DMS114 treated with DMSO at 0.1 percent for 48 hours (cell line): ENCODE measurements at regions not wholly inside any gene's neighbourhood (a gene's known extent, or its start where the extent isn't known, plus 50 kb on each side); places are given as distances from the start of the nearest gene placed in this dataset.
"Not testable (repeated sequence)": the region's sequence is repeated elsewhere in the genome, so short reads cannot be mapped to it uniquely, and the experiment has no call there.

Experiments used
- DNase-seq: peaks from one replicate; lab custom pipeline; 2025; ENCODE audit not compliant: unreplicated experiment; lab: John Stamatoyannopoulos, UW

- DNase-seq, result no peak
Observed at GRCh38 chr2:192657362-192657761, 462.6 kb upstream of the TMEFF2 start.

GRCh38 chr2:192655916-192656315, 461.2 kb upstream of the TMEFF2 start:
- DNase-seq, result no peak

DNA sequence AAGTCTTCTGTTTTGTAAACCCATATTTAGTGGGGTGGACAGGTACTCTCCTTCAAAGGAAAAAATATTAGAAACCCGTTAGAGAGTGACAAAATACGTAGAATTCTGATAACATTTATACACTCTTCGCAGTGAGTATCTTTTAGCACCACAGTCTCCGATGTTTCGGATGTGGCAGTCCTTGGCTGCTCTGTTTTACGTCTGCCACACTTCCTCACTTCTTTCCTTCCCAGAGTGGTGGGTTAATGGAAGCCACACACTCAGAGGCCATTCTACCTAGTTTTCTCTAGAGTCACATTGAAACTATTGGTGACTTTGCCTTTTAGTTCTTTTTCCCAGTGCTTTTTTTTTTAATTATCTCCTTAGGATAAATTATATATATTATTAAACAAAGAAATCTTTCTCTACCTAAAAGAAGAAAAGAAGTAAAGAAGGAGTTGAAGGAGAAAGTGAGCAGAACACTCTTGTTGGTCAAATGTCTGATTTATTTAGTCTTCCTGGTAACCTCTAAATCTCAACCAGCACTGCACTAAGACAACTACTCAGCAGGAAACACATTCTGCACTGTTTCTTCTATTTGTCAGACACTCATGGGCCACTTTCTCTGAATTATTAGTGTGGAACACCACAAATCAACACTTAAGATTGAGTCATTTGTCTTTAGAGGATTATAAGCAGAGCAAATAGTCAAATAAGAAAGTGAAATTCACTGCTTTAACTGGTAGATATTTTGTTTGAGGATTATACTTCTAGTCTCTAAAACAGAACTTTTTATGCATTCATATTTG, 451.3 kb upstream of the TMEFF2 start:
- DNase-seq, result no peak

- DNase-seq, result no peak
Observed at GRCh38 chr2:192634557-192634956, 439.8 kb upstream of the TMEFF2 start.

DNA sequence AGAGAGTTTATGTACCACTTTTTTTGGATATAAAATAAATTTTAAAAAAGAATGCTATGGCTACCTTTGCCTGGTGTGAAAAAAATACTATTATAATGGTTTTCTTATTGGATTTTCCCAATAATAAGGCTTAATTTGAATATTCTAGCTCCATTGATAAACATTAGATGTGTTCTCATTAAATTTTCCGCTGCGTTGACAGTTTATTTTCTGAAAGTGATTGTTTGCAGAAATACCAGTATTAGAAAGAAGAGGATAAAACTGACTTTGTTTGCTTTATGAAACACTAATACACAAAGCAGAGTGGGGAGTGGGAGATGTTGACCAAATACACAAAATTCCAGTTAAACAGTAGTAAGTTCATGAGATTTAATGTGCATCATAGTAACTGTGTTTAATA, 433.3 kb upstream of the TMEFF2 start:
- DNase-seq, result no peak

GRCh38 chr2:192615105-192615504, 420.4 kb upstream of the TMEFF2 start:
- DNase-seq, result no peak

- DNase-seq, result no peak
Observed at GRCh38 chr2:192604295-192604694, 409.6 kb upstream of the TMEFF2 start.

GRCh38 chr2:192598649-192599048, 403.9 kb upstream of the TMEFF2 start:
- DNase-seq, result not testable (repeated sequence)

GRCh38 chr2:192593561-192593960, 398.8 kb upstream of the TMEFF2 start:
- no peak for DNase-seq

DNA sequence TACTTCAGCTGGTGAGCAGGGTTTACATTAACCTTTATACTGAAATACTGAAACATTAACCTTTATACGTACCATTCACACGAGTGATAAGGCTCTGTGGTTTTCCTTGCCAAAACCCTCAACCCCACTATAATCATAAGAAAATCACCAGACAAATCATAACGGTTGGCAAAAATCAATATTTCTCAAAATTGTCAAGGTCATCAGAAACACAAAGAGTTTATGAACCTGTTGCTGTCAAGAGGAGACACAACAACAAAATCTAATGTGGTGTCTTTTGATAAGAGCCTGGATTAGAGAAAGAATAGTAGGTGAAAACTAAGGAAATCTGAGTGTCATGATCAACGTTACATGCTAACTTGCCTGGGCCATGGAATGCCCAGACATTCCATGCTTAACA, 396.9 kb upstream of the TMEFF2 start:
- DNase-seq, result no peak

GRCh38 chr2:192585418-192585817, 390.7 kb upstream of the TMEFF2 start:
- no peak for DNase-seq

DNA sequence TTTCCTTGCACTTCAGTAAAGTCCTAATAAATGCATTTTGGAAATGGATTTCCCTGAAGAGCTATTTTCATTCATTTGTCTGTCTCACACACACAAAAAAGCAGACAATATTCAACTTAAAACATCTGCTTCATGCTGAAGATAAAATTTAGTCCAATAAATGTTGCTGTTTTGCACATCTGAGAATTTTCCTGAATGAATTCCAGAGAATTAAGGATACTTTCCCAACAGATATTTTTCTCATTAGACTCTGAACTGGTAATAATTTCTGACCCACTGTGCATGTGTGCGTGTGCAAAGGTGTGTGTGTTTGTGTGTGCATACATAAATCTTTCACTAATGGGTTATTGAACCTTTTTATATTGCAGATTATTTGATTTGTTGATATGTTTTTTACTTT, 390.2 kb upstream of the TMEFF2 start:
- no peak for DNase-seq

- no peak for DNase-seq
Observed at GRCh38 chr2:192579965-192580700, 385.4 kb upstream of the TMEFF2 start.

DNA sequence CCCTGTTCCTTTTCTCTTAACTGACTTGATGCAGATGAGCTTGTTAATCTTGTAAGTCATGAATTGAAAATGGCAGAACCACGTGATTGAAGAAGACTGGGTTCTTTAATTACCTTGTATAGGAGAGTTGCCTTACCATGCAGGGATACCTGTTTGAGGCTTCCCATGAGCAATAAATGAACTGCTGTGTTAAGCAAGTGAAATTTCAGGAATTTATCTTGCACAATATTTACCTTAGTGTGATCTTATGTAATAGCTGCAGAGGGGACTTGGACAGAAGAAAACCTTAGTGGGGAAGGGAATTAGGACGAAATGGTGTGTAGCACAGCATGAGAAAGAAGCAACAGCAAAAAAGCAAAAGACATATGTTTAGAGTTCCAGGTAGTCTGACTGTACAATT, 384.0 kb upstream of the TMEFF2 start:
- DNase-seq, result no peak

DNA sequence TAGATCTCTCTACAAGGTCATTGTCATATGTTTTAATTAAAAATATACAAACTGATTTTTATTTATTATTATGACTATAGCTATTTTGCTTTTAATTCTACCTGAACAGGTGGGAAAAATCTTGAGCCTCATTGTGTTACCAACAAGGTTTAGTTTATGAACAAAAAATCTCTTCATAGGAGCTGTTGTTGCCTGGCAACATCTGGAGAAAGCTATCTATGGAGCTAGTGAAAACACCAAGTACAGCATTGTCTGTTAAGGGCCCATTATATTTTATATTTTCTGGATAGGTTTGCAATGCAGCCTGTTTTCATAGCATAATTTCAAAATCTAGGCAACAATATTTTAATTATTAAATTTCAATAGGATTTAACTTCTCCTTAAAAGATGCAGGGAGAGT, 383.0 kb upstream of the TMEFF2 start:
- DNase-seq, result no peak

GRCh38 chr2:192574552-192574951, 379.8 kb upstream of the TMEFF2 start:
- no peak for DNase-seq

GRCh38 chr2:192571636-192572035, 376.9 kb upstream of the TMEFF2 start:
- no peak for DNase-seq

- no peak for DNase-seq
Observed at GRCh38 chr2:192570788-192571187, 376.1 kb upstream of the TMEFF2 start.

DNA sequence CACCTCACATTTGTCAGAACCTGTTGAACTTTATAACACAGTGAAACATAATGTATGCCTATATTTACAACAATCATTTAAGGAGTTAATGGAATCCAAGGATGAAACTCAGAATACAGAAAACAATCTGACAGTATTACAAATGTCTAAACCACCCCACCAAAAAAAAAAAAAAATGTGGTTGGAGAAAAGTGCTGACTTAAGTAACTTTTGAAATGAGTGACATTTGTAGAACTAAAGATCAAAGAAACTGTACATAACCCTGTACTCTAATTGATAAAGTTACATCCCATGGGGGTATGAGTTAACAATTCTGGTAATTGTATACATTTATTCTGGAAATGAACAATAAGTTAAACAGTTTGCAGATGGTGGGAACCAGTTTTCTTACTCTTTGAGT, 372.1 kb upstream of the TMEFF2 start:
- DNase-seq, result no peak

- DNase-seq, result no peak
Observed at GRCh38 chr2:192560326-192560725, 365.6 kb upstream of the TMEFF2 start.

DNA sequence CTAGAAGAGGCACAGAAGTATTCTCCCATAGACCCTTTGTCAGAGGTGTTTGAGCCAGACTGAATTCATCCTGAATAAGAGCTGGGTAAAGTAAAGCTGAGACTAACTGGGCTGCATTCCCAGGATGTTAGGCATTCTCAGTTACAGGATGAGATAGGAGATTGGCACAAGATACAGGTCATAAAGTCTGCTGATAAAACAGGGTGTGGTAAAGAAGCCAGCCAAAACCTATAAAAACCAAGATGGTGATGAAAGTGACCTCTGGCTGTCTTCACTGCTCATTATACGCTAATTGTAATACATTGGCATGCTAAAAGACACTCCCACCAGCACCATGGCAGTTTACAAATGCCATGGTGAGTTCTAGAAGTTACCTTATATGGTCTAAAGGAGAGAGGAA, 364.9 kb upstream of the TMEFF2 start:
- no peak for DNase-seq

DNA sequence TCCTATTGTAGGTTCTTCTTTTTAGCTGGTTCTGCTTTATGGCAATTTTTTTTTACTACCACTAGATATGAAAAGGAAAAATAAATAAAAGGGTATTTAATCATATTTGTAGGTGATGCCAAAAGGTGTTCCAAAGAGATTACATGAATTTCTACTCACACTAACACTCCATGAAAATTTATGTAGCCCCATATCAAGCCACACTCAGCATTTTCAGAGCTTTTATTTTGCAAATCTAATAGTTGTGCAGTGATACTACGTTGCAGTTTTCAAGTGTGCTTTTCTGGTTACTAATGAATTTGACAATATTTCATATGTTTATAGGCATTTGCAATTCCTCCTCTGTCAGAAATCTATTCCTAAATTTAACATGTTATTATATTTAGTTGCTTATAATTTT, 363.9 kb upstream of the TMEFF2 start:
- no peak for DNase-seq

- DNase-seq, result no peak
Observed at GRCh38 chr2:192555740-192556139, 361.0 kb upstream of the TMEFF2 start.
